AG10803 (cell line): ENCODE measurements at regions not wholly inside any gene's neighbourhood (a gene's known extent, or its start where the extent isn't known, plus 50 kb on each side); places are given as distances from the start of the nearest gene placed in this dataset.

Experiments used
- DNase-seq: peaks from one replicate; pipeline ENCODE4 v3.0.0; 2010; ENCODE audit warnings: low read depth
- H3K4me3 ChIP-seq: 2 replicates; pipeline ENCODE4 v1.5.1; 2011; ENCODE audit warnings: mild to moderate bottlenecking, low read length, control low read depth
- TF ChIP-seq, protein P1 (sequence below): conservative IDR thresholded peaks from 2 replicates; pipeline ENCODE4 v1.5.1; 2011; ENCODE audit warnings: mild to moderate bottlenecking, low read length, control low read depth, inconsistent platforms

DNA sequence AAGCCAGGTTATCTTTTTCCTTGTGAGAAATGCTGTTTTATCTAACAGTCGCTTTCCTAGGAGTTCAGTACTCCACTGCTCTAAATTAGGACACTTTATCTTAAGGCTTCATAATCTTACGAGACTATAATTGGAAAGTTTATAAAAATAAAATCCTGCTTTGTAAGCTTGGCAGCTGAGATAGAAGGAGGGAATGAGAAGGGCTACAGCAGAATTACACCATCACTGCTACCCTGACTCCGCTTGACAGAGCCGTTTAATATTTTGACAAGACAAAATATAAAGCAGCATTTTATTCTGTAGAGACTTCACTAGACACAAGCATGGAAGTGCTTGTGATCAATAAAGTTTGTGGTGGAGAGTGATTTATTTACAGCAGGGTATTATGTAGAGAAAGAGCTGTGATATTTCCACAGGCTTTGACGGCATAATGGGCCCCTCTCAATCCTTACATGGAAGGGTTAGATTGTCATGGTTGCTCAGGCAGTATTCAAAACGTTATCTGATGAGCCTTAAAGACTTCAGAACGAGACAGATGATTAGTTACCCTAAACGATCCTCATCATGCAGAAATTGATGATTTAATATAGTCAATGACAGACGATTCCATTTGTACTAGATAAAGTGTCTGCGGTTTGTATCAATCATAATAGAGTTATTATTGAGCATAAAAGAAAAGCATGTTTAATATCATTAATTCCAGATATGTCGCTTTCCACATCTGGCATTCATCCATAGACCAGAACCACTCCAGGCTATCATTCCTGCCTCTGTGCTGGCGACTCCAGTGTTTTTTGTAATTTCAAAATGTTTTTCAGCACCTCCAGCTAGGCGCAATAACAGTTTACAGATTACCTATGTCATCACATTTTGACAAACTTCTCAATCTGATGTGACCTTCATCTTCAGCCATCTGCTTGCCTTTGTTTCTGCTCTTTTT, 242.2 kb downstream of the FIGN start:
- TF ChIP-seq, protein P1, sequence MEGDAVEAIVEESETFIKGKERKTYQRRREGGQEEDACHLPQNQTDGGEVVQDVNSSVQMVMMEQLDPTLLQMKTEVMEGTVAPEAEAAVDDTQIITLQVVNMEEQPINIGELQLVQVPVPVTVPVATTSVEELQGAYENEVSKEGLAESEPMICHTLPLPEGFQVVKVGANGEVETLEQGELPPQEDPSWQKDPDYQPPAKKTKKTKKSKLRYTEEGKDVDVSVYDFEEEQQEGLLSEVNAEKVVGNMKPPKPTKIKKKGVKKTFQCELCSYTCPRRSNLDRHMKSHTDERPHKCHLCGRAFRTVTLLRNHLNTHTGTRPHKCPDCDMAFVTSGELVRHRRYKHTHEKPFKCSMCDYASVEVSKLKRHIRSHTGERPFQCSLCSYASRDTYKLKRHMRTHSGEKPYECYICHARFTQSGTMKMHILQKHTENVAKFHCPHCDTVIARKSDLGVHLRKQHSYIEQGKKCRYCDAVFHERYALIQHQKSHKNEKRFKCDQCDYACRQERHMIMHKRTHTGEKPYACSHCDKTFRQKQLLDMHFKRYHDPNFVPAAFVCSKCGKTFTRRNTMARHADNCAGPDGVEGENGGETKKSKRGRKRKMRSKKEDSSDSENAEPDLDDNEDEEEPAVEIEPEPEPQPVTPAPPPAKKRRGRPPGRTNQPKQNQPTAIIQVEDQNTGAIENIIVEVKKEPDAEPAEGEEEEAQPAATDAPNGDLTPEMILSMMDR = no peak
- DNase-seq = no peak
- no peak overlapping the region for H3K4me3 ChIP-seq

DNA sequence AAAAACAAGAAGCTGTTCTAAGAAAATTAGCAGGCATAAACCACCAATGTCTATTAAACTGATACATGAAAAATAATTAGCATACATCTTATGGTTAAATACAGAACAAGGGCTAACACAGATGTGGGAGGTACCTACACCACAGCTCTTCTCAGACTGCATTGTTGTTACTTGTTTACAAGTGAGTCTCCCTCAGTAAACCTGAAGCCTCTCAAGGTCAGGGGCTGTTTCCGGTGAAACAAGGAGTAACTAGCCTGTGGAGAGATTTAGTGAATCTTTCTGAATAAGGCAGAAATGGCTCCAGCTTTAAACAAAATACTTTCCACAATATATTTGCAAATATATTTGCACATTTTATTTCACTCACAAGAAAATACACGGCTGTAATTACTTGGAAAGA, 244.0 kb downstream of the FIGN start:
- TF ChIP-seq, protein P1 = no peak
- no peak for DNase-seq
- no peak overlapping the region for H3K4me3 ChIP-seq

DNA sequence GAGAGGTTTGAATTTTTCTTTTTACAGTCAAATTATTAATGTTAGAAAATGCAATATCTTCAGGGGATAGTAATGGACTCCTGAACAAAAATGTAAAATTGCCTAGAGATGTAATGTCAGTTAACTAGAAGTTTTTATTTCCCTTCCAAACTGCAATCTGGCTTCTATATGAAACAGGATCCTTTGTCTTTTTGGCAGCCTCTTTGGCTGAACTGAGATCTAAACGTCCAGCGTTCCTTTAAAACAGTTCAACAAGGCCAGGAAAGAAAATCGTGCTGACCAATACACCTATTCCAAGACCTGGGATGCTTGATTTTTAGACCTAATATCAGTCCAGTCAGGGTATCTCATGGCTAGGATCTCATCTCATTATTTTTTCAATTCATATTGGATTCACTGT, 245.5 kb downstream of the FIGN start:
- no peak for DNase-seq
- no peak overlapping the region for H3K4me3 ChIP-seq
- TF ChIP-seq, protein P1 = no peak

DNA sequence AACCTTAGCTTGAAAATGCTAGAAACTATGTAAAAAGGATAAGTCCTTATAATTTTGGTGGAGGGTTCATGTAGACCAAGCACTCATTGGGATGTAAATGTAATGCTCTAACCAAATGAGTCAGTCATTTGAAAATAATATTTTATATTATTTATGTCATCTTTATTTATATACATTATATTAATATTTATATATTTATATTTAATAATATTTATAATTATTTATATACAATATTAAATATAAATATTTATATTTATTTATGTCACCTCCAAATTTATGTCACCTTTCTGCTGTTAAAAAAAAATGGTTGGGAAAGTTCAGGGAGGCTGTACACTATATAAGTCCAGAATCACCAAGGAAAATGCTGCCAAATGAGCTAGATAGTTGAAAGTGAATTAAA, 254.3 kb downstream of the FIGN start:
- TF ChIP-seq, protein P1 = no peak
- no peak overlapping the region for H3K4me3 ChIP-seq
- no peak for DNase-seq

GRCh38 chr2:163479599-163479998, 256.2 kb downstream of the FIGN start:
- TF ChIP-seq, protein P1 = no peak
- DNase-seq = no peak
- no peak overlapping the region for H3K4me3 ChIP-seq

DNA sequence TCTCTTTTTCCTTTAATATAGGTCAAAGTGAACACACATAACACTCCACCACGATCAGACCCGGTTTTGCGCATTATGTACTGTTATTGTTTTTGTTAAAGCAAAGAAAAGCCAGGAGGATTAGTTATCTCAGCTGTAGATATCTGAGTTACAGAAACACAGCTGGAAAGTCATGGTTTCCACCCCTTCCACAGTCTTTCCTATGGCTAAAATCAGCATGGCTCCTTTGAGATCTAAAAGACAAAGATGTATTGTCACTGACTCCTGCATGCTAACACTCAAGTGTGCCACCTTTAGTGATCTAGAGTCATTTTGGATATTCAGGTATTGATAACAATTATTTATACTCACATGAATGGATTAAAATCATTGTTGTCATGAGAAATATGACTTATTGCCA, 260.0 kb downstream of the FIGN start:
- no peak for DNase-seq
- TF ChIP-seq, protein P1 = no peak
- H3K4me3 ChIP-seq = no peak overlapping the region

DNA sequence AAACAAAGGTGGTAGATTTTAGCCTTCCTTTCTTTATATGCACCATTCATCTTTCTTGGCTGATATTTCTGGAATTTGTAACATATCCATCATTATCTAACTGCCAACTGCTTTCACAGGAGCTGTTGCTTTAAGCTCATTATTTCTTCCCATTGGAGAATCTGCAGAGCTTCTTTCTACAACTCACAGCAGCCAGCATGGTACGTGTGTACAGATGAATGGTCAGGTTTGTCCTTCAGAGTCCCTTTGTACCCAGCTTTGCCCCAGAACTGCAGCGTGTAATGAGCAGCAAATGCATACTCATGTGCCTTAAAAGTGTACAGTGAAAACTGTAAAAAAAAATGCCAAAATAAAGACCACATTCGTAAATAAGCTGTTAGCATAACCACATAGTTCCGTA, 260.9 kb downstream of the FIGN start:
- TF ChIP-seq, protein P1 = no peak
- H3K4me3 ChIP-seq = no peak overlapping the region
- DNase-seq = no peak
